GM18520 (cell line): ENCODE measurements at regions not wholly inside any gene's neighbourhood (a gene's known extent, or its start where the extent isn't known, plus 50 kb on each side); places are given as distances from the start of the nearest gene placed in this dataset.

ENCODE experiments used
- ATAC-seq: cut with Tn5 transposase; IDR thresholded peaks from one replicate; pipeline ENCODE4 v1.9.1; 2021; ENCODE audit not compliant: unreplicated experiment

GRCh38 chr2:150561076-150561475 is 73.6 kb upstream of the RND3 start:
- ATAC-seq: peak; percentile 53

GRCh38 chr2:150557020-150557600 is 69.6 kb upstream of the RND3 start:
- no peak for ATAC-seq

GRCh38 chr2:150555611-150556356 is 68.3 kb upstream of the RND3 start:
- ATAC-seq: no peak

- ATAC-seq: no peak
Observed at GRCh38 chr2:150554046-150554445, 66.6 kb upstream of the RND3 start.

DNA sequence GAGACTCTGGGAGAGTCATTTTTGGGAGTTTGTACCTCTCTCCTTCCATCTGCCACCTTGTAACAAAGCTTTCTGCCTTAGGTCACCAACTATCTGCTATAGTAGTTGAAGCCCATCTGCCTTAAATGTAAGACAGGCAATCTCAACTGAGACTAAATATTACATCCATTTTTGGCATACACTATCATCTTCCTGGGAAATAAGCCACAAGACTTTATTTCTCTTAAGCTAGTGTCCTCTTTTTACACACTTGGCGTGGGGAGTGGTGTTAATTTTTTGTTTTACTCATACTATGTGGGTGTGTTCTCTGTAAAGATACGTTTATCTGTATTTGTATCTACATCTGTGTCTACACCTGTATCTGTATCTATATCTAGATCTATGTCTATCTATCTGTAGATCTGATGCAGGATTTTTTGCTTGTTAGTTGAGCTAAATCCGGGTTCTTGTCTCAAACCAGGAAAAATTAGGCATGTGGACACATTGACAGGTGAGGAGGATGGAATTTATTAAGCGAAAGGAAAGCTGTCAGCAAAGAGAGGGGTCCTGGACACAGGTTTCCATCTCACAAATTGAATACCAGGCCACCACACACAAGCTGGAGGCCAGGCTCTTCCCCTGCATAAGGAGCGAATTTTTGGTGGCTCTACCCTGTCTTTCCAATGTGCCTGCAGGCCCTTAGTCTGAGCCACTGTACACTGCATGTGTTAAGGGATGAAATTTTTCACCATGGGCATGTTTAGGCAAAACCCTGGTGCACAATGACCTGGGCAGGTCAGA is 64.8 kb upstream of the RND3 start:
- no peak for ATAC-seq

GRCh38 chr2:150549381-150549780 is 61.9 kb upstream of the RND3 start:
- ATAC-seq: no peak

GRCh38 chr2:150548527-150548926 is 61.1 kb upstream of the RND3 start:
- no peak for ATAC-seq

- ATAC-seq: no peak
Observed at GRCh38 chr2:150545916-150546315, 58.4 kb upstream of the RND3 start.

GRCh38 chr2:150544731-150545130 is 57.3 kb upstream of the RND3 start:
- no peak for ATAC-seq

DNA sequence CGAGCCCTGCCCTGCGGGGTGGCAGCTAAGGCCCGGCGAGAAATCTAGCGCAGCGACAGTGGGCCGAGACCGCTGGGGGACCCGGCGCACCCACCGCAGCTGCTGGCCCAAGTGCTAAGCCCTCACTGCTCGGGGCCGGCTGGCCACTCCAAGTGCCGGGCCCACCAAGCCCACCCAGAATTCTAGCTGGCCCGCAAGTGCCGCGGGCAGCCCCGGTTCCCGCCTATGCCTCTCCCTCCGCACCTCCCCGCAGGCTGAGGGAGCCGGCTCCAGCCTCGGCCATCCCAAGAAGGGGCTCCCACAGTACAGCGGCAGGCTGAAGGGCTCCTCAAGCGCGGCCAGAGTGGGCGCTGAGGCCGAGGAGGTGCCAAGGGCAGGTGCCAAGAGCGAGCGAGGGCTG is 55.2 kb upstream of the RND3 start:
- ATAC-seq: no peak

- ATAC-seq: no peak
Observed at GRCh38 chr2:150542172-150542571, 54.7 kb upstream of the RND3 start.

DNA sequence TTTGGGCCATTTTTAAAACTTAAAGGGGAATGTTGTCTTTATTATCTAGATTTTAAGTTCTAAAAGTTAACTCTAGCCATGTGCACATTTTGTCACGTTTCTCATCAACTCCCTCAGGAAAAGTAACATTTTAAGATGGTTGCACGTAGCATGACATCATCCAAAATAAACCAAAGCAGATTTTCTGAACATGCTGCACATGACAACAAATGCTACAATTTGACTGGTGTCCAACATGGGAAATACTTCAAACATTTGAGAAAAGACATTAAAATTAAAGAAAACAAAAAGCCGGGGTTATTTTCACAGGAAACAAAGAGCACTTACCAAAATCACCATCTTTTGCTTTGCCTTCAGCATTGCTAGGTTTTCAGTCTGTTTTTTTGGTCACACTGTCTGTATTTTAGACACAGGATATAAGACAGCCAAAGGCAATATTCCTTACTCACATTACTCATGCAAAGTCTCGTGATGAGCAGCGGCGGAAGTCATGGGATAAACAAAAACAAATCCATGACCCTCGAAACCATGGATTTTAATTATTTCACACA is 51.3 kb upstream of the RND3 start:
- no peak for ATAC-seq
